Vagina (tissue), 2 donors: ENCODE measurements at regions not wholly inside any gene's neighbourhood (a gene's known extent, or its start where the extent isn't known, plus 50 kb on each side); places are given as distances from the start of the nearest gene placed in this dataset.

ENCODE experiments used
- POLR2A ChIP-seq, 2 donors: fragments of 450-650 bp; IDR thresholded peaks; one replicate each; pipeline ENCODE4 v1.6.1; 2017; ENCODE audit warnings: antibody characterized with exemption in 2 of 2, mild to moderate bottlenecking in 2 of 2, moderate library complexity in 2 of 2
- POLR2AphosphoS5 ChIP-seq, 2 donors: sonication (generic); formaldehyde crosslinking; IDR thresholded peaks; one replicate each; pipeline ENCODE4 v1.9.0; 2017; ENCODE audit warnings: antibody characterized with exemption in 2 of 2, mild to moderate bottlenecking in 2 of 2, low read depth in 1 of 2; ENCODE audit not compliant: insufficient read depth in 1 of 2
- TF ChIP-seq, protein P1 (sequence below), 3 experiments: fragments of 450-650 bp in 2 of 3; fragments of 200-600 bp in 1 of 3; sonication (generic) in 1 of 3; IDR thresholded peaks; one replicate each; pipeline ENCODE4 v1.5.1; 2017 to 2019; ENCODE audit warnings: antibody characterized with exemption in 3 of 3, mild to moderate bottlenecking in 2 of 3, moderate library complexity in 2 of 3

GRCh38 chr10:125344573-125345171 lies 184.3 kb upstream of the CTBP2 start:
- TF ChIP-seq POLR2A (IDR thresholded peaks at IDR 0.05) (no peak), POLR2AphosphoS5 (IDR thresholded peaks at IDR 0.05; ENCODE audit: insufficient read depth in 1 of 2, low read depth in 1 of 2) (no peak)
- TF ChIP-seq, protein P1, sequence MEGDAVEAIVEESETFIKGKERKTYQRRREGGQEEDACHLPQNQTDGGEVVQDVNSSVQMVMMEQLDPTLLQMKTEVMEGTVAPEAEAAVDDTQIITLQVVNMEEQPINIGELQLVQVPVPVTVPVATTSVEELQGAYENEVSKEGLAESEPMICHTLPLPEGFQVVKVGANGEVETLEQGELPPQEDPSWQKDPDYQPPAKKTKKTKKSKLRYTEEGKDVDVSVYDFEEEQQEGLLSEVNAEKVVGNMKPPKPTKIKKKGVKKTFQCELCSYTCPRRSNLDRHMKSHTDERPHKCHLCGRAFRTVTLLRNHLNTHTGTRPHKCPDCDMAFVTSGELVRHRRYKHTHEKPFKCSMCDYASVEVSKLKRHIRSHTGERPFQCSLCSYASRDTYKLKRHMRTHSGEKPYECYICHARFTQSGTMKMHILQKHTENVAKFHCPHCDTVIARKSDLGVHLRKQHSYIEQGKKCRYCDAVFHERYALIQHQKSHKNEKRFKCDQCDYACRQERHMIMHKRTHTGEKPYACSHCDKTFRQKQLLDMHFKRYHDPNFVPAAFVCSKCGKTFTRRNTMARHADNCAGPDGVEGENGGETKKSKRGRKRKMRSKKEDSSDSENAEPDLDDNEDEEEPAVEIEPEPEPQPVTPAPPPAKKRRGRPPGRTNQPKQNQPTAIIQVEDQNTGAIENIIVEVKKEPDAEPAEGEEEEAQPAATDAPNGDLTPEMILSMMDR (IDR thresholded peaks at IDR 0.05), result no peak
